Stimulated activated naive CD8-positive, alpha-beta T cell treated with anti-CD3 and anti-CD28 coated beads, Interleukin-15, Interleukin-2, amounts not matched to agents 100 ng/mL and 50 ng/mL, for 24 hours (primary cell): ENCODE measurements at regions not wholly inside any gene's neighbourhood (a gene's known extent, or its start where the extent isn't known, plus 50 kb on each side); places are given as distances from the start of the nearest gene placed in this dataset.

Source experiments
- H3K27ac Mint-ChIP-seq: one replicate; pipeline ENCODE4 v1.8.0; 2021; ENCODE audit warnings: mild to moderate bottlenecking, mixed read lengths
- H3K27me3 Mint-ChIP-seq: one replicate; pipeline ENCODE4 v1.8.0; 2021; ENCODE audit warnings: mixed read lengths
- H3K36me3 Mint-ChIP-seq: one replicate; pipeline ENCODE4 v1.8.0; 2021; ENCODE audit warnings: low read depth, mixed read lengths
- H3K4me1 Mint-ChIP-seq: one replicate; pipeline ENCODE4 v1.8.0; 2021; ENCODE audit warnings: low read depth, mixed read lengths
- H3K4me3 Mint-ChIP-seq: one replicate; pipeline ENCODE4 v1.8.0; 2021; ENCODE audit warnings: mild to moderate bottlenecking, mixed read lengths
- H3K9me3 Mint-ChIP-seq: one replicate; pipeline ENCODE4 v1.8.0; 2021; ENCODE audit warnings: mixed read lengths

GRCh38 chr6:43859213-43859612, 89.2 kb downstream of the VEGFA start:
- Mint-ChIP-seq H3K4me3 (no peak overlapping the region), H3K4me1 (no peaks in the 10 kb centered on the region), H3K27me3 (peaks cover 3% of the 10 kb centered on the region), H3K36me3 (no peaks in the 10 kb centered on the region), H3K9me3 (no peaks in the 10 kb centered on the region), H3K27ac (no peak overlapping the region)

GRCh38 chr6:43858161-43859153, 88.4 kb downstream of the VEGFA start:
- no peak overlapping the region for H3K4me3 Mint-ChIP-seq
- no peak overlapping the region for H3K27ac Mint-ChIP-seq
- no peaks in the 10 kb centered on the region for H3K9me3 Mint-ChIP-seq
- peaks cover 3% of the 10 kb centered on the region for H3K27me3 Mint-ChIP-seq
- H3K36me3 Mint-ChIP-seq = no peaks in the 10 kb centered on the region
- H3K4me1 Mint-ChIP-seq = no peaks in the 10 kb centered on the region

GRCh38 chr6:43856005-43856765, 86.2 kb downstream of the VEGFA start:
- no peak overlapping the region for H3K4me3 Mint-ChIP-seq
- H3K9me3 Mint-ChIP-seq = no peaks in the 10 kb centered on the region
- no peaks in the 10 kb centered on the region for H3K4me1 Mint-ChIP-seq
- H3K27ac Mint-ChIP-seq = no peak overlapping the region
- no peaks in the 10 kb centered on the region for H3K27me3 Mint-ChIP-seq
- H3K36me3 Mint-ChIP-seq = no peaks in the 10 kb centered on the region

- Mint-ChIP-seq H3K36me3 (no peaks in the 10 kb centered on the region), H3K4me1 (no peaks in the 10 kb centered on the region), H3K4me3 (no peak overlapping the region), H3K27ac (no peak overlapping the region), H3K9me3 (no peaks in the 10 kb centered on the region), H3K27me3 (no peaks in the 10 kb centered on the region)
Measured at GRCh38 chr6:43855247-43855646, 85.2 kb downstream of the VEGFA start.

- no peaks in the 10 kb centered on the region for H3K9me3 Mint-ChIP-seq
- H3K36me3 Mint-ChIP-seq = no peaks in the 10 kb centered on the region
Measured at GRCh38 chr6:43853066-43853650, 83.1 kb downstream of the VEGFA start.

DNA sequence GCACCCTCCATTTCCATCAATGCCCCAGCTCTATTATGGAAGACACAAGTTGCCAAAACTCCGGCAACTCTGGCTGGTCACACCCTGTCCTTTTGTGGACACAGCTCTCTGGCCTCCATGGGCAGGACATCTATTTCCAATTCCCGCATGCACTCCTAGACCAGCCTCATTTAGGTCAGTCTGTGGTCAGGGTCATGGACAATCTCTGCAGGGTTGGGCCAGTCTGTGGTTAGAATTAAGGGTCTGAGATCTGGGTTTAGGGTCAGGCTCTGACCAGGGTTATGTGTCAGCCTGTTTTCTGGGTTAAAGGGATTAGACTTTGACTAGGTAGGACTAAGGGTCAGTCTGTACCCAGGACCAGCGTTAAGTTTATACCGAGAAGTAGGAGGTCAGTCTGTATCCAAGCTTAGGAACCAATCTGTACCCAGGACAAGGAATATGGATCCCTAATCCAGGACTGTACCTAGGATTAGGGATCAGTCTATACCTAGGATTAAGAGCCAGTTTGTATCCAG, 82.4 kb downstream of the VEGFA start:
- Mint-ChIP-seq H3K27ac (no peak overlapping the region), H3K9me3 (no peaks in the 10 kb centered on the region), H3K4me1 (no peaks in the 10 kb centered on the region), H3K36me3 (no peaks in the 10 kb centered on the region), H3K4me3 (no peak overlapping the region), H3K27me3 (no peaks in the 10 kb centered on the region)

More at GRCh38 chr6:43853066-43853650, 83.1 kb downstream of the VEGFA start:
- H3K27me3 Mint-ChIP-seq = no peaks in the 10 kb centered on the region
- H3K27ac Mint-ChIP-seq = no peak overlapping the region
- H3K4me1 Mint-ChIP-seq = no peaks in the 10 kb centered on the region
- no peak overlapping the region for H3K4me3 Mint-ChIP-seq

- H3K4me1 Mint-ChIP-seq = no peaks in the 10 kb centered on the region
- no peaks in the 10 kb centered on the region for H3K9me3 Mint-ChIP-seq
- H3K27me3 Mint-ChIP-seq = no peaks in the 10 kb centered on the region
- H3K27ac Mint-ChIP-seq = no peak overlapping the region
- no peak overlapping the region for H3K4me3 Mint-ChIP-seq
- H3K36me3 Mint-ChIP-seq = no peaks in the 10 kb centered on the region
Measured at GRCh38 chr6:43851204-43851865, 81.3 kb downstream of the VEGFA start.

DNA sequence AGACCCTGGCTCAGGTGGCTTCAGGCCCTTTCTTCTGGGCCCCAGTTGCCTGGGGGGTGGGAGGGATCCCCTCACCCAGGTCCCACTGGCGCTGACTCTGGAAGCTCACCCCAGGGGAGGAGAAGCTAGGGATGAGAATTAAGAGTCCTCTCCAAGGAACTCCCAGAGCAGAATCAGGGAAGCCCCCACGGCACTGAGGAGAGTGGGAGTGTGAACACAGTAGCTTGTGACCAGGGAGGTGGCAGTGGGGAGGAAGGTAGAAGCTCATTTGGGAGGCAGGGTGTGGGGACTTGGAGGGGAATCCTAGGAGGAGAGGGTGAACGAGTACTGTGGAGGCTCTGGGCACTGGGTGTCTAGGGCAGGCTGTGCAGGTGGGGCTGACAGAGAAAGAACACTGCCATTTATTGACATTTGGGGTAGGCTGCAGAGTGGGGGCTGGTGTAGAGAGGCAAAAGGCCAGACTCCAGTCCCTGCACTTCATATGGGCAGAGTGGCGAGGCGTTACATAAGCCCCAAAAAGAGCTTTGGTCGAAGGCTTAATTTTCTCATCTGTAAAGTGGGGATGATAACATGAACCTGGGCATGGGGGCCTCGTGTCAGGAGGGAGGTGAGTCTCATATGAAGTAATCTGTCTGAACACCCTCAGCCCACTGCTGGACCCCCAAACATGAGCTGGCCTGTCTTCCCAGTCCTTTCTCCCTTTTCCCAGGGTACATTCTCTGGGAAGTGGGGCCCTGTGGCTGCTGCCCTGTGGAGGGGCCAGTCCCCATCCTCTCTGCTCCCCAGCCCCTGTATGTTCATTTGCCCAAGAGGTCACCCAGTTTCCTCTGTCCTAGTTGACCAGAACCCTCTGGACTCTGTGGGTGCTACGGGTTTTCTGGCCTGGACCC, 80.5 kb downstream of the VEGFA start:
- H3K27me3 Mint-ChIP-seq = no peaks in the 10 kb centered on the region

GRCh38 chr6:43849844-43850243, 79.8 kb downstream of the VEGFA start:
- Mint-ChIP-seq H3K27me3 (no peaks in the 10 kb centered on the region), H3K9me3 (no peaks in the 10 kb centered on the region), H3K4me3 (no peak overlapping the region), H3K27ac (no peak overlapping the region), H3K4me1 (no peaks in the 10 kb centered on the region), H3K36me3 (no peaks in the 10 kb centered on the region)

More for the DNA sequence above, 80.5 kb downstream of the VEGFA start:
- Mint-ChIP-seq H3K4me3 (no peak overlapping the region), H3K4me1 (no peaks in the 10 kb centered on the region), H3K36me3 (no peaks in the 10 kb centered on the region), H3K9me3 (no peaks in the 10 kb centered on the region), H3K27ac (no peak overlapping the region)

DNA sequence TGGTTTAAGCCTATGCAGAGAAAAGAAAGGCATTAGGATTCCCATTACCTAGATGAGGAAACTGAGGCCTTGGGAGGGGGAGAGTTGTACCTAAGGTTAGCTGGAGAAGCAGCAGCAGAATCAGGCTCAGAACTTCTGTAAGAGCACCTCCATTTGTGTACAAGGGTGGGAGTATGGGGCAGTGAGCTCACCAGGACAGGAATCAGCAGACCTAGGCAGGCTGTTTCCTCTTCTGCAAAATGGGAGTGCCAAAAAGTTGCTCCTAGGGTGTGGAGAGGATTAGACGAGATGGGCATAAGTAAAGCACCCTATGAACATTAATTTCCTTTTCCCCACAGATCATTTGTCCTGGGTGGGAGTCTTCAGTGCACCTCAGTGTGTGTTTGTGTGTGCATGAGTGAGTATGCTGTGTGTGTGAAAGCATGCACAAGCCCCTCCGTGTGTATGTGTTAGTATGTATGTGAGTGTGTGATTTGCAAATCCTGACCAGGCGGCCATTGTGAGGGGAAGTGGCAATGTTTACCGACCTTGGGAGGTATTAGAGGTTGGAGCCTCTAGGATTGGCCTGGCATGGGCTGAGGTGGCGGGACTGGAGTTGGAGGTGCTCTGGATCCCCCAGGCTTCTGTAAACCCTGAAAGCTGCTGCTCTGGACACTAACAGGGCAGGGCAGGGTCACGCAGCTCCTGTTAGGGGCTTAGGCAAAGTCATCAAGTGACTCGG, 78.8 kb downstream of the VEGFA start:
- Mint-ChIP-seq H3K27me3 (peaks cover 4% of the 10 kb centered on the region), H3K27ac (no peak overlapping the region), H3K36me3 (no peaks in the 10 kb centered on the region), H3K4me1 (no peaks in the 10 kb centered on the region), H3K4me3 (no peak overlapping the region), H3K9me3 (no peaks in the 10 kb centered on the region)

GRCh38 chr6:43847741-43848630, 78.0 kb downstream of the VEGFA start:
- no peak overlapping the region for H3K4me3 Mint-ChIP-seq
- H3K27me3 Mint-ChIP-seq = peaks cover 4% of the 10 kb centered on the region
- no peak overlapping the region for H3K27ac Mint-ChIP-seq
- no peaks in the 10 kb centered on the region for H3K36me3 Mint-ChIP-seq
- no peaks in the 10 kb centered on the region for H3K4me1 Mint-ChIP-seq
- no peaks in the 10 kb centered on the region for H3K9me3 Mint-ChIP-seq

DNA sequence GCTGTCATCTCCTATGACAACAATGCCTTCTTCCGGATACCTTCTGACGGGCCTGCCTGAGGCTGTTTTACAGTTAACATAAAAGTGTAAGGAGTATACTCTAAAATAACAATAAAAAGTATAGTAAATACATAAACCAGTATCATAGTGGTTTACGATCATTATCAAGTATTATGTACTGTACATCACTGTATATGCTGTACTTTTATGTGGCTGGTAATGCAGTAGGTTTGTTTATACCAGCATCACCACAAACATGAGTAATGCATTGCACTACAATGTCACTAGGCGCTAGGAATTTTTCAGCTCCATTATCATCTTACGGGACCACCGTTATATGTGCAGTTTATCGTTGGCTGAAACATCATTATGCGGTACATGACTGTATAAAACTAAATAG, 76.5 kb downstream of the VEGFA start:
- no peaks in the 10 kb centered on the region for H3K9me3 Mint-ChIP-seq
- H3K4me1 Mint-ChIP-seq = no peaks in the 10 kb centered on the region
- H3K27ac Mint-ChIP-seq = no peak overlapping the region
- peaks cover 4% of the 10 kb centered on the region for H3K27me3 Mint-ChIP-seq
- H3K4me3 Mint-ChIP-seq = no peak overlapping the region
- no peaks in the 10 kb centered on the region for H3K36me3 Mint-ChIP-seq
